CD14-positive monocyte (primary cell): ENCODE measurements at regions not wholly inside any gene's neighbourhood (a gene's known extent, or its start where the extent isn't known, plus 50 kb on each side); places are given as distances from the start of the nearest gene placed in this dataset.

Source experiments
- DNase-seq, 3 donors: peaks; one replicate each; pipeline ENCODE4 v3.0.0-alpha.2; 2011 to 2022
- H2AFZ ChIP-seq: 2 replicates; pipeline ENCODE4 v1.6.0; 2012; ENCODE audit warnings: mild to moderate bottlenecking, low read depth, low read length, inconsistent platforms; ENCODE audit not compliant: insufficient read depth, poor library complexity, severe bottlenecking
- H3K27ac ChIP-seq, 2 donors: 1 replicate in 1 of 2; 2 replicates in 1 of 2; pipeline ENCODE4 v1.5.1; 2012 to 2013; ENCODE audit warnings: low read length in 2 of 2, control low read depth in 1 of 2, inconsistent platforms in 1 of 2, low read depth in 1 of 2, mild to moderate bottlenecking in 1 of 2
- H3K27me3 ChIP-seq, 2 donors: one replicate each; pipeline versions ENCODE4 v1.6.0 to v1.6.1; 2011 to 2013; ENCODE audit warnings: low read length in 2 of 2; ENCODE audit not compliant: control insufficient read depth in 2 of 2, insufficient read depth in 2 of 2
- H3K36me3 ChIP-seq, 2 donors: replicated peaks in 1 of 2; 1 replicate in 1 of 2; 2 replicates in 1 of 2; pipeline versions ENCODE4 v1.5.1 to v1.6.1; 2012 to 2013; ENCODE audit warnings: low read length in 2 of 2, control low read depth in 1 of 2, inconsistent platforms in 1 of 2, mild to moderate bottlenecking in 1 of 2; ENCODE audit not compliant: insufficient read depth in 2 of 2, control insufficient read depth in 1 of 2
- H3K4me1 ChIP-seq, 2 donors: 1 replicate in 1 of 2; 2 replicates in 1 of 2; pipeline versions ENCODE4 v1.5.1 to v1.6.1; 2012 to 2013; ENCODE audit warnings: low read length in 2 of 2, control low read depth in 1 of 2, inconsistent platforms in 1 of 2, mild to moderate bottlenecking in 1 of 2, moderate library complexity in 1 of 2; ENCODE audit not compliant: insufficient read depth in 2 of 2, control insufficient read depth in 1 of 2
- H3K4me2 ChIP-seq: replicated peaks from 2 replicates; pipeline ENCODE3; 2012; ENCODE audit warnings: low read length, moderate library complexity, mild to moderate bottlenecking; ENCODE audit not compliant: poor library complexity, severe bottlenecking; ENCODE audit errors: extremely low read depth
- H3K4me3 ChIP-seq, 3 experiments: fragments of 200-600 bp in 1 of 3; sonication (generic) in 1 of 3; replicated peaks in 1 of 3; 1 replicate in 2 of 3; 2 replicates in 1 of 3; pipeline ENCODE4 v1.5.1; 2011 to 2013; ENCODE audit warnings: low read length in 3 of 3, mild to moderate bottlenecking in 3 of 3, control low read depth in 2 of 3, low read depth in 2 of 3, inconsistent platforms in 1 of 3, moderate library complexity in 1 of 3
- H3K79me2 ChIP-seq: 2 replicates; pipeline ENCODE4 v1.6.0; 2012; ENCODE audit warnings: mild to moderate bottlenecking, control low read depth, inconsistent platforms, low read length, moderate library complexity; ENCODE audit not compliant: insufficient read depth
- H3K9ac ChIP-seq: 2 replicates; pipeline ENCODE4 v1.6.0; 2017; ENCODE audit warnings: low read length, mild to moderate bottlenecking; ENCODE audit not compliant: insufficient read depth, poor library complexity, severe bottlenecking
- H3K9me3 ChIP-seq, 2 donors: replicated peaks in 1 of 2; 1 replicate in 1 of 2; 2 replicates in 1 of 2; pipeline versions ENCODE4 v1.5.1 to v1.6.1; 2012 to 2013; ENCODE audit warnings: low read length in 2 of 2, control low read depth in 1 of 2; ENCODE audit not compliant: control insufficient read depth in 1 of 2, insufficient read depth in 1 of 2
- H4K20me1 ChIP-seq: 2 replicates; pipeline ENCODE4 v1.6.0; 2012; ENCODE audit warnings: mild to moderate bottlenecking, low read length, control low read depth, moderate library complexity; ENCODE audit not compliant: insufficient read depth
- H3K27ac Mint-ChIP-seq, 7 donors: one replicate each; pipeline ENCODE4 v1.8.0; 2020; ENCODE audit warnings: mild to moderate bottlenecking in 7 of 7, mixed read lengths in 7 of 7, moderate library complexity in 6 of 7, inconsistent platforms in 2 of 7
- H3K27me3 Mint-ChIP-seq, 3 donors: one replicate each; pipeline ENCODE4 v1.8.0; 2021 to 2022; ENCODE audit warnings: low read depth in 3 of 3, mild to moderate bottlenecking in 3 of 3, mixed read lengths in 3 of 3, moderate library complexity in 3 of 3, inconsistent platforms in 1 of 3
- H3K36me3 Mint-ChIP-seq, 2 donors: one replicate each; pipeline ENCODE4 v1.8.0; 2020; ENCODE audit warnings: mixed read lengths in 2 of 2, inconsistent platforms in 1 of 2, mild to moderate bottlenecking in 1 of 2
- H3K4me1 Mint-ChIP-seq: one replicate; pipeline ENCODE4 v1.8.0; 2020; ENCODE audit warnings: mild to moderate bottlenecking, mixed read lengths
- H3K4me3 Mint-ChIP-seq, 2 donors: one replicate each; pipeline ENCODE4 v1.8.0; 2020; ENCODE audit warnings: mild to moderate bottlenecking in 2 of 2, mixed read lengths in 2 of 2, moderate library complexity in 1 of 2
- H3K9me3 Mint-ChIP-seq, 7 donors: one replicate each; pipeline ENCODE4 v1.8.0; 2020 to 2022; ENCODE audit warnings: mixed read lengths in 7 of 7, mild to moderate bottlenecking in 6 of 7, moderate library complexity in 6 of 7, inconsistent platforms in 2 of 7
- CTCF ChIP-seq: fragments of 200-600 bp; IDR thresholded peaks from one replicate; pipeline ENCODE4 v1.8.0; 2022; ENCODE audit warnings: antibody characterized with exemption, mild to moderate bottlenecking
- WGBS: methylation state at CpG from one replicate; pipeline ENCODE4 v1.1.5; 2013; ENCODE audit warnings: missing lambda C conversion rate; ENCODE audit not compliant: insufficient coverage; 5-methylcytosine and 5-hydroxymethylcytosine counted together
- intact Hi-C, 2 donors: fragments of 100-400 bp; cut with micrococcal nuclease; formaldehyde crosslinking; loops; one replicate each; pipeline versions ENCODE4 v1.15.0 to v1.15.1; 2023

- H3K27ac Mint-ChIP-seq: no peak overlapping the region
- no peaks in the 10 kb centered on the region for H3K79me2 ChIP-seq
- TF ChIP-seq CTCF: no peak
- no peak overlapping the region for H3K4me3 Mint-ChIP-seq
- H3K9me3 Mint-ChIP-seq: no peaks in the 10 kb centered on the region
- no peaks in the 10 kb centered on the region for H3K36me3 ChIP-seq
- peaks cover 3% of the 10 kb centered on the region for H3K4me1 Mint-ChIP-seq
- DNase-seq: no peak
- peaks cover 0 to 4% (median 3%) of the 10 kb centered on the region in 3 donors for H3K27me3 Mint-ChIP-seq
- intact Hi-C loops: no loop called here
- no peaks in the 10 kb centered on the region for H3K4me1 ChIP-seq
- H3K9ac ChIP-seq: no peak overlapping the region
- no peak overlapping the region for H2AFZ ChIP-seq
- H3K4me3 ChIP-seq: no peak overlapping the region
- 100% methylated on average over 1 of the region's 1 CpG for WGBS
- H3K36me3 Mint-ChIP-seq: no peaks in the 10 kb centered on the region
- H4K20me1 ChIP-seq: no peaks in the 10 kb centered on the region
- H3K27me3 ChIP-seq: no peaks in the 10 kb centered on the region
- H3K4me2 ChIP-seq: no peak overlapping the region
- no peaks in the 10 kb centered on the region for H3K9me3 ChIP-seq
- no peak overlapping the region for H3K27ac ChIP-seq
Measured at GRCh38 chr6:53419026-53419425, 70.3 kb upstream of the ELOVL5 start.

- no peak overlapping the region for H3K27ac ChIP-seq
- no peak for TF ChIP-seq CTCF
- no peak overlapping the region for H3K9ac ChIP-seq
- Mint-ChIP-seq H3K27ac (no peak overlapping the region), H3K9me3 (no peaks in the 10 kb centered on the region), H3K36me3 (no peaks in the 10 kb centered on the region), H3K4me1 (peaks cover 4% of the 10 kb centered on the region), H3K27me3 (peaks cover 0 to 2% (median 0%) of the 10 kb centered on the region in 3 donors), H3K4me3 (no peak overlapping the region)
- no peaks in the 10 kb centered on the region for H3K27me3 ChIP-seq
- no peaks in the 10 kb centered on the region for H3K9me3 ChIP-seq
- no peak for DNase-seq
- H3K4me3 ChIP-seq: no peak overlapping the region
- no peak overlapping the region for H3K4me2 ChIP-seq
- H2AFZ ChIP-seq: no peak overlapping the region
- H3K4me1 ChIP-seq: peaks cover 0 to 3% of the 10 kb centered on the region in 2 donors
- H4K20me1 ChIP-seq: no peaks in the 10 kb centered on the region
- no peaks in the 10 kb centered on the region for H3K79me2 ChIP-seq
- H3K36me3 ChIP-seq: no peaks in the 10 kb centered on the region
- intact Hi-C loops: no loop called here
- WGBS: no CpG with 5 or more reads among the region's 2 CpGs
Measured at GRCh38 chr6:53418288-53418687, 69.5 kb upstream of the ELOVL5 start.
